H1 (cell line): ENCODE measurements at regions not wholly inside any gene's neighbourhood (a gene's known extent, or its start where the extent isn't known, plus 50 kb on each side); places are given as distances from the start of the nearest gene placed in this dataset.

Experiments used
- CTCF ChIA-PET: fragments of 300-600 bp; sonication (Branson Sonifier 250); formaldehyde crosslinking; loops from one replicate; lab custom pipeline; 2021; ENCODE audit not compliant: partially characterized antibody; lab: Charles Lee
- POLR2A ChIA-PET: fragments of 300-600 bp; sonication (Branson Sonifier 250); formaldehyde crosslinking; loops from one replicate; lab custom pipeline; 2021; ENCODE audit warnings: inconsistent platforms; ENCODE audit not compliant: partially characterized antibody; lab: Charles Lee
- DNase-seq, 2 experiments: peaks; one replicate each; pipeline versions ENCODE4 v3.0.0 to v3.0.0-alpha.2; 2010 to 2022; ENCODE audit warnings: low spot score in 2 of 2, low read depth in 1 of 2, mixed read lengths in 1 of 2
- FAIRE-seq: peaks from 2 replicates; lab custom pipeline; 2011; peaks lifted over from hg19 to GRCh38; lab: Jason Lieb, UNC
- H2AFZ ChIP-seq: 2 replicates; pipeline ENCODE4 v1.8.1; 2012; ENCODE audit warnings: low read length, inconsistent platforms
- H2AK5ac ChIP-seq: 2 replicates; pipeline ENCODE4 v1.6.1; 2013; ENCODE audit warnings: low read depth, low read length
- H2BK120ac ChIP-seq: replicated peaks from 2 replicates; pipeline ENCODE3; 2013; ENCODE audit warnings: low read depth, low read length, inconsistent platforms
- H2BK12ac ChIP-seq: 2 replicates; pipeline ENCODE4 v1.6.1; 2013; ENCODE audit warnings: low read depth, low read length
- H2BK15ac ChIP-seq: 2 replicates; pipeline ENCODE4 v1.6.1; 2013; ENCODE audit warnings: low read length
- H2BK20ac ChIP-seq: 2 replicates; pipeline ENCODE4 v1.6.1; 2013; ENCODE audit warnings: low read length
- H2BK5ac ChIP-seq: 2 replicates; pipeline ENCODE4 v1.6.1; 2013; ENCODE audit warnings: low read depth, low read length
- H3K14ac ChIP-seq: 2 replicates; pipeline ENCODE4 v1.6.1; 2013; ENCODE audit warnings: inconsistent platforms; ENCODE audit not compliant: insufficient read length
- H3K18ac ChIP-seq: 2 replicates; pipeline ENCODE4 v1.6.1; 2013; ENCODE audit warnings: low read length; ENCODE audit errors: extremely low read depth
- H3K23ac ChIP-seq: 2 replicates; pipeline ENCODE4 v1.6.1; 2013; ENCODE audit warnings: inconsistent platforms; ENCODE audit not compliant: insufficient read length
- H3K23me2 ChIP-seq: 2 replicates; pipeline ENCODE4 v1.6.1; 2013; ENCODE audit warnings: low read depth, low read length
- H3K27ac ChIP-seq: 2 replicates; pipeline ENCODE4 v1.6.1; 2011; ENCODE audit warnings: low read depth, low read length, inconsistent platforms
- H3K27me3 ChIP-seq, 4 experiments: replicated peaks in 1 of 4; 1 replicate in 1 of 4; 2 replicates in 3 of 4; pipeline versions ENCODE4 v1.6.1 to v1.8.1; 2011 to 2013; ENCODE audit warnings: low read length in 3 of 4, mild to moderate bottlenecking in 3 of 4, inconsistent platforms in 2 of 4, mixed read lengths in 2 of 4, moderate library complexity in 1 of 4; ENCODE audit not compliant: control insufficient read depth in 3 of 4, insufficient read depth in 3 of 4; ENCODE audit errors: extremely low read depth in 1 of 4
- H3K36me3 ChIP-seq, 4 experiments: 2 replicates each; pipeline versions ENCODE4 v1.6.1 to v1.8.1; 2011 to 2013; ENCODE audit warnings: mild to moderate bottlenecking in 4 of 4, low read length in 3 of 4, moderate library complexity in 2 of 4, control low read depth in 1 of 4, inconsistent platforms in 1 of 4; ENCODE audit not compliant: insufficient read depth in 4 of 4, control insufficient read depth in 2 of 4
- H3K4ac ChIP-seq: replicated peaks from 2 replicates; pipeline ENCODE3; 2013; ENCODE audit warnings: low read length, low read depth, mixed read lengths, inconsistent platforms; ENCODE audit not compliant: insufficient read length
- H3K4me1 ChIP-seq, 4 experiments: replicated peaks in 1 of 4; 1 replicate in 1 of 4; 2 replicates in 3 of 4; pipeline versions ENCODE4 v1.6.1 to v1.8.1; 2011 to 2013; ENCODE audit warnings: low read length in 3 of 4, inconsistent platforms in 2 of 4, mixed read lengths in 1 of 4; ENCODE audit not compliant: insufficient read depth in 4 of 4, control insufficient read depth in 3 of 4
- H3K4me2 ChIP-seq, 2 experiments: 2 replicates each; pipeline versions ENCODE4 v1.6.1 to v1.8.1; 2011 to 2013; ENCODE audit warnings: low read depth in 2 of 2, low read length in 2 of 2, control low read depth in 1 of 2, inconsistent platforms in 1 of 2, mild to moderate bottlenecking in 1 of 2; ENCODE audit not compliant: insufficient read depth in 1 of 2
- H3K4me3 ChIP-seq, 4 experiments: fragments of 200-600, 300-600 bp in 1 of 4; sonication (generic), shearing (Covaris generic), sonication (Bioruptor Twin) in 1 of 4; 2 replicates each; pipeline versions ENCODE4 v1.5.1 to v1.8.1; 2011 to 2016; ENCODE audit warnings: low read length in 4 of 4, low read depth in 3 of 4, control low read depth in 2 of 4, inconsistent platforms in 2 of 4, mild to moderate bottlenecking in 2 of 4, mixed read lengths in 1 of 4, moderate library complexity in 1 of 4; ENCODE audit not compliant: insufficient read depth in 2 of 4; ENCODE audit errors: extremely low read depth in 1 of 4
- H3K56ac ChIP-seq: replicated peaks from 2 replicates; pipeline ENCODE3; 2013; ENCODE audit warnings: low read depth, mild to moderate bottlenecking, mixed read lengths, low read length, inconsistent platforms; ENCODE audit not compliant: insufficient read length
- H3K79me1 ChIP-seq: 2 replicates; pipeline ENCODE4 v1.6.1; 2013; ENCODE audit warnings: low read depth, low read length, control low read depth
- H3K79me2 ChIP-seq, 2 experiments: 2 replicates each; pipeline versions ENCODE4 v1.6.1 to v1.8.1; 2012 to 2013; ENCODE audit warnings: low read length in 2 of 2, mild to moderate bottlenecking in 2 of 2, inconsistent platforms in 1 of 2; ENCODE audit not compliant: insufficient read depth in 2 of 2, control insufficient read depth in 1 of 2
- H3K9ac ChIP-seq, 4 experiments: replicated peaks in 1 of 4; 1 replicate in 1 of 4; 2 replicates in 3 of 4; pipeline versions ENCODE4 v1.6.1 to v1.8.1; 2011 to 2013; ENCODE audit warnings: low read depth in 3 of 4, low read length in 3 of 4, control low read depth in 2 of 4, mild to moderate bottlenecking in 2 of 4, moderate library complexity in 2 of 4, inconsistent platforms in 1 of 4; ENCODE audit errors: extremely low read depth in 1 of 4
- H3K9me3 ChIP-seq, 2 experiments: 2 replicates each; pipeline versions ENCODE4 v1.6.1 to v1.8.1; 2012 to 2013; ENCODE audit warnings: mild to moderate bottlenecking in 2 of 2, moderate library complexity in 2 of 2, control low read depth in 1 of 2, inconsistent platforms in 1 of 2, low read depth in 1 of 2, low read length in 1 of 2, mixed read lengths in 1 of 2; ENCODE audit not compliant: insufficient read depth in 2 of 2
- H4K20me1 ChIP-seq, 2 experiments: replicated peaks in 1 of 2; 2 replicates each; pipeline versions ENCODE3 to v1.8.1; 2011 to 2013; ENCODE audit warnings: inconsistent platforms in 2 of 2, low read length in 2 of 2, mild to moderate bottlenecking in 1 of 2; ENCODE audit not compliant: insufficient read depth in 2 of 2, control insufficient read depth in 1 of 2
- H4K5ac ChIP-seq: 2 replicates; pipeline ENCODE4 v1.6.1; 2013; ENCODE audit warnings: low read length, low read depth, mixed read lengths, inconsistent platforms; ENCODE audit not compliant: insufficient read length
- H4K8ac ChIP-seq: 2 replicates; pipeline ENCODE4 v1.8.0; 2013; ENCODE audit warnings: mild to moderate bottlenecking, moderate library complexity, low read length, inconsistent platforms; ENCODE audit not compliant: insufficient read depth; ENCODE audit errors: extremely low read depth
- H4K91ac ChIP-seq: replicated peaks from 2 replicates; pipeline ENCODE3; 2013; ENCODE audit warnings: low read length, mixed read lengths, inconsistent platforms; ENCODE audit not compliant: insufficient read length
- CTCF ChIP-seq, 3 experiments: IDR thresholded peaks; 1 replicate in 2 of 3; 2 replicates in 1 of 3; pipeline versions ENCODE4 v1.5.1 to v1.6.1; 2011; ENCODE audit warnings: low read length in 3 of 3, mild to moderate bottlenecking in 3 of 3, inconsistent platforms in 2 of 3, low read depth in 1 of 3, moderate library complexity in 1 of 3; ENCODE audit not compliant: insufficient read depth in 1 of 3; ENCODE audit errors: control extremely low read depth in 1 of 3
- RAD21 ChIP-seq, 2 experiments: IDR thresholded peaks in 1 of 2; conservative IDR thresholded peaks in 1 of 2; 2 replicates each; pipeline ENCODE4 v1.6.1; 2011; ENCODE audit warnings: low read depth in 2 of 2, low read length in 2 of 2, improper control_type of control experiment in 1 of 2, inconsistent platforms in 1 of 2, mild to moderate bottlenecking in 1 of 2, moderate library complexity in 1 of 2
- SIRT6 ChIP-seq: IDR thresholded peaks from one replicate; pipeline ENCODE4 v1.7.1; 2012; ENCODE audit warnings: low read length, inconsistent platforms
- WGBS, 2 experiments: shearing (Covaris generic) in 1 of 2; methylation state at CpG; one replicate each; pipeline versions ENCODE4 v1.1.6 to v1.1.7; 2013 to 2015; ENCODE audit warnings: low lambda C conversion rate in 2 of 2, mixed read lengths in 2 of 2, inconsistent platforms in 1 of 2, low coverage in 1 of 2, missing lambda C conversion rate in 1 of 2; ENCODE audit not compliant: insufficient replicate concordance in 2 of 2, insufficient coverage in 1 of 2, insufficient read length in 1 of 2; ENCODE audit errors: extremely low coverage in 1 of 2, missing lambda C conversion rate in 1 of 2; 5-methylcytosine and 5-hydroxymethylcytosine counted together

GRCh38 chrY:12479382-12479781 is 221.6 kb upstream of the USP9Y start:
- H3K79me1 ChIP-seq = no peaks in the 10 kb centered on the region
- no peak overlapping the region for H2BK5ac ChIP-seq
- no peaks in the 10 kb centered on the region for H3K36me3 ChIP-seq
- no peak overlapping the region for H3K4me2 ChIP-seq
- H3K14ac ChIP-seq = no peak overlapping the region
- DNase-seq = no peak
- H2AFZ ChIP-seq = no peak overlapping the region
- no peak overlapping the region for H3K23ac ChIP-seq
- no peak for FAIRE-seq
- no peak overlapping the region for H2BK20ac ChIP-seq
- H3K56ac ChIP-seq = no peak overlapping the region
- WGBS, 2 experiments = 56% methylated on average over 8 of the region's 8 CpGs; no CpG with 5 or more reads in 1 of the 2 experiments
- H3K4me3 ChIP-seq = no peak overlapping the region
- no peaks in the 10 kb centered on the region for H3K4me1 ChIP-seq
- peak; percentile 37 to 56 (median 44) for TF ChIP-seq CTCF (IDR thresholded peaks at IDR 0.05; ENCODE audit: control extremely low read depth in 1 of 3, insufficient read depth in 1 of 3, low read depth in 1 of 3, low read length in 3 of 3)
- TF ChIP-seq RAD21 (IDR thresholded peaks at IDR 0.05 in 1 of 2, conservative IDR thresholded peaks at IDR 0.05 in 1 of 2; ENCODE audit: low read depth in 2 of 2, low read length in 2 of 2) = peak; percentile 56 to 70
- TF ChIP-seq SIRT6 = no peak
- no peaks in the 10 kb centered on the region for H3K9me3 ChIP-seq
- no peaks in the 10 kb centered on the region for H3K23me2 ChIP-seq
- no peak overlapping the region for H2BK15ac ChIP-seq
- no peaks in the 10 kb centered on the region for H4K20me1 ChIP-seq
- H3K18ac ChIP-seq = no peak overlapping the region
- H3K27ac ChIP-seq = no peak overlapping the region
- H3K9ac ChIP-seq = no peak overlapping the region
- no peak overlapping the region for H3K4ac ChIP-seq
- CTCF ChIA-PET = no interaction called here
- H4K8ac ChIP-seq = no peak overlapping the region
- H2AK5ac ChIP-seq = no peak overlapping the region
- no peak overlapping the region for H2BK120ac ChIP-seq
- POLR2A ChIA-PET = no interaction called here
- H4K5ac ChIP-seq = no peak overlapping the region
- H3K27me3 ChIP-seq = peaks cover 0 to 14% (median 6%) of the 10 kb centered on the region in 4 experiments; a peak in 4 of 7 replicates
- no peak overlapping the region for H2BK12ac ChIP-seq
- H3K79me2 ChIP-seq = no peaks in the 10 kb centered on the region
- H4K91ac ChIP-seq = no peak overlapping the region
